ENCODE measurements at regions not wholly inside any gene's neighbourhood (a gene's known extent, or its start where the extent isn't known, plus 50 kb on each side); places are given as distances from the start of the nearest gene placed in this dataset.
"Not testable (repeated sequence)": the region's sequence is repeated elsewhere in the genome, so short reads cannot be mapped to it uniquely, and the experiment has no call there.

GRCh38 chr18:51506811-51507210 is 309.3 kb upstream of the MEX3C start:
- Histone ChIP-seq H3K9me3 (peaks cover 0 to 28% (median 0%) of the 10 kb centered on the region in 4 donors), H3K27ac (no peak overlapping the region), H3K4me1 (no peaks in the 10 kb centered on the region), H3K36me3 (no peaks in the 10 kb centered on the region), H3K27me3 (no peaks in the 10 kb centered on the region), H3K4me3 (no peak overlapping the region)
- DNase-seq (ENCODE audit: low spot score in 2 of 2): no peak
- 82 to 83% methylated on average over 3 of the region's 3 CpGs for WGBS, 2 donors
- TF ChIP-seq POLR2A (IDR thresholded peaks at IDR 0.05) (no peak), CTCF (IDR thresholded peaks at IDR 0.05) (no peak), EP300 (IDR thresholded peaks at IDR 0.05) (no peak)

DNA sequence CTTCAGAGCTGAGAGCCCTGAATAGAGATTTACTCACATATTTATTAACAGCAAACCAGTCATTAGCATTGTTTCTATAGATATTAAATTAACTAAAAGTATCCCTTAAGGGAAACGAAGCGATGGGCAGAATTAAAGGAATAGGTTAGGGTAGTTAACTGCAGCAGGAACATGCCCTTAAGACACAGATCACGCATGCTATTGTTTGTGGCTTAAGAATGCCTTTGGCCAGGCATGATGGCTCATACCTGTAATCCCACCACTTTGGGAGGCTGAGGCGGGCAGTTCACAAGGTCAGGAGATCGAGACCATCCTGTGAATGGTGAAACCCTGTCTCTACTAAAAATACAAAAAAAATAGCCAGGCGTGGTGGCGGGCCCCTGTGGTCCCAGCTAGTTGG is 310.9 kb upstream of the MEX3C start:
- WGBS, 2 donors: 89 to 90% methylated on average over 7 of the region's 7 CpGs
- H3K36me3 ChIP-seq; H3K4me1 ChIP-seq; DNase-seq (ENCODE audit: low spot score in 2 of 2); H3K27ac ChIP-seq; H3K27me3 ChIP-seq; H3K4me3 ChIP-seq: not testable (repeated sequence)
- H3K9me3 ChIP-seq: peaks cover 0 to 28% (median 0%) of the 10 kb centered on the region in 4 donors

GRCh38 chr18:51510020-51510419 is 312.5 kb upstream of the MEX3C start:
- TF ChIP-seq EP300 (IDR thresholded peaks at IDR 0.05): no peak
- no peak for TF ChIP-seq CTCF (IDR thresholded peaks at IDR 0.05)
- TF ChIP-seq POLR2A (IDR thresholded peaks at IDR 0.05): no peak
- H3K27me3 ChIP-seq: no peaks in the 10 kb centered on the region
- no peaks in the 10 kb centered on the region for H3K36me3 ChIP-seq
- H3K9me3 ChIP-seq: peaks cover 0 to 28% (median 0%) of the 10 kb centered on the region in 4 donors
- no peak overlapping the region for H3K4me3 ChIP-seq
- H3K27ac ChIP-seq: no peak overlapping the region
- H3K4me1 ChIP-seq: no peaks in the 10 kb centered on the region
- no peak for DNase-seq (ENCODE audit: low spot score in 2 of 2)

GRCh38 chr18:51513517-51513916 is 316.0 kb upstream of the MEX3C start:
- no peaks in the 10 kb centered on the region for H3K36me3 ChIP-seq
- no peak overlapping the region for H3K27ac ChIP-seq
- no peaks in the 10 kb centered on the region for H3K4me1 ChIP-seq
- DNase-seq (ENCODE audit: low spot score in 2 of 2): no peak
- TF ChIP-seq CTCF (IDR thresholded peaks at IDR 0.05): no peak
- TF ChIP-seq EP300 (IDR thresholded peaks at IDR 0.05): no peak
- TF ChIP-seq POLR2A (IDR thresholded peaks at IDR 0.05): no peak
- H3K27me3 ChIP-seq: no peaks in the 10 kb centered on the region
- H3K4me3 ChIP-seq: no peak overlapping the region
- peaks cover 0 to 21% (median 1%) of the 10 kb centered on the region in 4 donors for H3K9me3 ChIP-seq

GRCh38 chr18:51514128-51514527 is 316.6 kb upstream of the MEX3C start:
- Histone ChIP-seq H3K27me3 (no peaks in the 10 kb centered on the region), H3K36me3 (no peaks in the 10 kb centered on the region), H3K4me1 (no peaks in the 10 kb centered on the region), H3K4me3 (no peak overlapping the region), H3K27ac (no peak overlapping the region), H3K9me3 (peaks cover 0 to 15% (median 1%) of the 10 kb centered on the region in 4 donors)
- DNase-seq (ENCODE audit: low spot score in 2 of 2): no peak
- TF ChIP-seq CTCF (IDR thresholded peaks at IDR 0.05) (no peak), POLR2A (IDR thresholded peaks at IDR 0.05) (no peak), EP300 (IDR thresholded peaks at IDR 0.05) (no peak)
- WGBS, 2 donors: 62 to 96% methylated on average over 2 of the region's 2 CpGs

DNA sequence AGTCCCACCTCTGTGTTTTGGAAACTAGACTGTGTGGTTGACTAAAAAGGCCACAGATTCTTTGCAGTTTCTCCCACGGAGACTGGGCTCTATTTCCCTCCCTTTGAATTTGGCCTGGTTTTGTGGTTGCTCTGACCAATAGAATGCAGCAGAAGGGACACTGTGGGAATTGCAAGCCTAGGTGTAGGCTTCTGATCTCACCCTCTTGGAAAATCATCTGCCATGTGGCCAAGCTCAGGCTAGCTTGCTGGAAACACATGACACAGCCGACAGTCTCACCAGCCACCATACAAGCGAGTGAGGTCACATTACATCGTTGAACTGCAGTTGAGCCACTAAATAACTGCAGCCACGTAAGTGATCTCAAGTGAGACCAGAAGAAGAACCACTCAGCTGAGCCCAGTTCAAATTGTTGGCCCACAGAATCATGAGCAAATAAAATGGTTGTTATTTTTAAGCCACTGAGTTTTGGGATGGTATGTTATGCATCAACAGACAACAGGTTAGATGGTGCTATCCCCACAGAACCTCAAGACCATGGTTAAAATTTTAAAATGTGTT is 319.1 kb upstream of the MEX3C start:
- no peak for DNase-seq (ENCODE audit: low spot score in 2 of 2)
- Histone ChIP-seq H3K27ac (no peak overlapping the region), H3K4me3 (no peak overlapping the region), H3K27me3 (no peaks in the 10 kb centered on the region), H3K36me3 (no peaks in the 10 kb centered on the region), H3K4me1 (no peaks in the 10 kb centered on the region), H3K9me3 (peaks cover 0 to 4% (median 1%) of the 10 kb centered on the region in 4 donors)
- WGBS, 2 donors: 82 to 89% methylated on average over 5 of the region's 5 CpGs
- TF ChIP-seq POLR2A (IDR thresholded peaks at IDR 0.05) (no peak), EP300 (IDR thresholded peaks at IDR 0.05) (no peak), CTCF (IDR thresholded peaks at IDR 0.05) (no peak)
